NB4 (cell line): ENCODE measurements at regions not wholly inside any gene's neighbourhood (a gene's known extent, or its start where the extent isn't known, plus 50 kb on each side); places are given as distances from the start of the nearest gene placed in this dataset.
"Not testable (repeated sequence)": the region's sequence is repeated elsewhere in the genome, so short reads cannot be mapped to it uniquely, and the experiment has no call there.

Experiments used
- DNase-seq: peaks from one replicate; pipeline ENCODE4 v3.0.0; 2010; ENCODE audit warnings: low read depth
- H3K4me3 ChIP-seq: one replicate; pipeline ENCODE4 v1.5.1; 2011; ENCODE audit warnings: mild to moderate bottlenecking, low read depth, low read length, moderate library complexity
- MYC ChIP-seq: IDR thresholded peaks from 2 replicates; pipeline ENCODE4 v1.6.1; 2011; ENCODE audit warnings: low read depth, low read length
- POLR2A ChIP-seq: IDR thresholded peaks from 2 replicates; pipeline ENCODE4 v1.6.1; 2011; ENCODE audit warnings: mild to moderate bottlenecking; ENCODE audit not compliant: insufficient read length; ENCODE audit errors: extremely low read depth
- TF ChIP-seq, protein P1 (sequence below): IDR thresholded peaks from 2 replicates; pipeline ENCODE4 v1.6.1; 2011; ENCODE audit warnings: low read depth, low read length
- TF ChIP-seq, protein P2 (sequence below): IDR thresholded peaks from one replicate; pipeline ENCODE4 v1.5.1; 2012; ENCODE audit warnings: low read depth, low read length

DNA sequence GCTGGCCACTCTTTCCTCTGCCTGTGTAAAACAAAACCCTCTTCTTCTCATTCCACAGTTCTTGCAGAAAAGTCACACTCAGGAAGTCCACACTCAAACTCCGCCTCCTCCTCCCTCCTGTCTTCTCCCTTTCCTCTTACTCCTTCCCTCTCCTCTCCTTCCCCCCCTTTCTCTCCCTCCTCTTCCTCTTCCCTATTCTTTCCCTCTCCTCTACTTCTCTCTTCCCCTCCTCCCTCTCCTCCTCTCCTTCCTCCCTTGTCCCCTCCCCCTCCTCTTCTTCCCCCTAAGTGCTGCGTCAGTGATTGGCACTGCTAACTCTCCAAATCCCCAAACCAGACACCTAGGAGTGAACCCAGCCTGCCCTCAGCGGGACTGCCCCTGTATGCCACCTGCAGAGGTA, 67.0 kb downstream of the ZNF467 start:
- DNase-seq, result no peak
- TF ChIP-seq, protein P1, sequence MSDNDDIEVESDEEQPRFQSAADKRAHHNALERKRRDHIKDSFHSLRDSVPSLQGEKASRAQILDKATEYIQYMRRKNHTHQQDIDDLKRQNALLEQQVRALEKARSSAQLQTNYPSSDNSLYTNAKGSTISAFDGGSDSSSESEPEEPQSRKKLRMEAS, result no peak
- no peak for TF ChIP-seq MYC
- TF ChIP-seq POLR2A, result no peak
- TF ChIP-seq, protein P2, sequence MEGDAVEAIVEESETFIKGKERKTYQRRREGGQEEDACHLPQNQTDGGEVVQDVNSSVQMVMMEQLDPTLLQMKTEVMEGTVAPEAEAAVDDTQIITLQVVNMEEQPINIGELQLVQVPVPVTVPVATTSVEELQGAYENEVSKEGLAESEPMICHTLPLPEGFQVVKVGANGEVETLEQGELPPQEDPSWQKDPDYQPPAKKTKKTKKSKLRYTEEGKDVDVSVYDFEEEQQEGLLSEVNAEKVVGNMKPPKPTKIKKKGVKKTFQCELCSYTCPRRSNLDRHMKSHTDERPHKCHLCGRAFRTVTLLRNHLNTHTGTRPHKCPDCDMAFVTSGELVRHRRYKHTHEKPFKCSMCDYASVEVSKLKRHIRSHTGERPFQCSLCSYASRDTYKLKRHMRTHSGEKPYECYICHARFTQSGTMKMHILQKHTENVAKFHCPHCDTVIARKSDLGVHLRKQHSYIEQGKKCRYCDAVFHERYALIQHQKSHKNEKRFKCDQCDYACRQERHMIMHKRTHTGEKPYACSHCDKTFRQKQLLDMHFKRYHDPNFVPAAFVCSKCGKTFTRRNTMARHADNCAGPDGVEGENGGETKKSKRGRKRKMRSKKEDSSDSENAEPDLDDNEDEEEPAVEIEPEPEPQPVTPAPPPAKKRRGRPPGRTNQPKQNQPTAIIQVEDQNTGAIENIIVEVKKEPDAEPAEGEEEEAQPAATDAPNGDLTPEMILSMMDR, result no peak
- H3K4me3 ChIP-seq, result no peak overlapping the region

DNA sequence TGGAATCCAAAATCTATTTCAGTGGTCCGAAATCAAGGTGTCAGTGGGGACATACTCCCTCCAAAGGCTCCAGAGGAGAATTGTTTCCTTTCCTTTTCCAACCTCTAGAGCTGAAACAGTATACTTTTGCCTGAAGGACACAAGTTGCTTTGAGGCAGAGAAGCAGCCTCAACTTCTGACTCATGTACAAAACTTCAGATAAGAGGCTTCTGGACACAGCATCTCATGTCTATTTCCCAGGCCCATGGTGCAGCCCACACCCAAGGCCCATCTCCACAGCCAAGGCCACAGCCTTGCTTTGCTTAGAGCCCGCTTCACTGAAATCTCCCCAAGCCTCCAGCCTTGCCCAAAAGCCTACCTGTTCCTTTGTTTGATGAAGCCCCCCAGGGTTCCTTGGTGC, 68.9 kb downstream of the ZNF467 start:
- DNase-seq, result no peak
- no peak overlapping the region for H3K4me3 ChIP-seq
- no peak for TF ChIP-seq POLR2A
- no peak for TF ChIP-seq MYC
- TF ChIP-seq, protein P2, result no peak
- TF ChIP-seq, protein P1, result no peak

- H3K4me3 ChIP-seq, result no peak overlapping the region
- no peak for DNase-seq
- TF ChIP-seq POLR2A, result no peak
- no peak for TF ChIP-seq MYC
- TF ChIP-seq, protein P2, result no peak
- TF ChIP-seq, protein P1, result no peak
These were observed 70.2 kb downstream of the ZNF467 start for GRCh38 chr7:149703044-149703650.

GRCh38 chr7:149701495-149702240, 71.7 kb downstream of the ZNF467 start:
- no peak overlapping the region for H3K4me3 ChIP-seq
- no peak for DNase-seq
- TF ChIP-seq, protein P1, result no peak
- no peak for TF ChIP-seq POLR2A
- TF ChIP-seq, protein P2, result no peak
- no peak for TF ChIP-seq MYC

- not testable (repeated sequence) for H3K4me3 ChIP-seq, DNase-seq
These were observed 75.6 kb downstream of the ZNF467 start for GRCh38 chr7:149697767-149698166.

DNA sequence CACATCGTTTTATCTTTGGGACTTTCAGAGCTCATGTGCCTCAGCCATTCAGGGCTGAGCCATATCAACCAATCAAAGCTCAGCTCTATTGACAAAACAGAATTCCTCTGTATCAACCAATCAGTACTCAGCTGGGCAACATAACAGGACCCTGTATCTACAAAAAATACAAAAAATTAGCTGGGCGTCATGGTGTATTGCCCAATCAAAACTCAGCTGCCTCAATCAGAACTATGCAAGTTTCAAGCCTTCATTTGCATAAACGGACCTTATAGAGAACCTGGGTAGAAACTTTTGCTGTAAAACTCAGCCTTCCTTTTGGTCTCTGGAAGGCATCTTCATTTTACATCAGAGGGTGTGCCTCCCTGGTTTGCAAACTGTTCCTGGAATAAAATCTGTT, 77.1 kb downstream of the ZNF467 start:
- H3K4me3 ChIP-seq, result no peak overlapping the region
- TF ChIP-seq, protein P2, result no peak
- TF ChIP-seq MYC, result no peak
- no peak for TF ChIP-seq POLR2A
- TF ChIP-seq, protein P1, result no peak
- no peak for DNase-seq
